ENCODE measurements at regions not wholly inside any gene's neighbourhood (a gene's known extent, or its start where the extent isn't known, plus 50 kb on each side); places are given as distances from the start of the nearest gene placed in this dataset.

- Mint-ChIP-seq H3K36me3 (no peaks in the 10 kb centered on the region), H3K27ac (peak overlapping the region; percentile 57), H3K9me3 (no peaks in the 10 kb centered on the region), H3K4me1 (peaks cover 20% of the 10 kb centered on the region), H3K4me3 (no peak overlapping the region), H3K27me3 (ENCODE audit: insufficient read depth, low read depth) (peaks cover 8% of the 10 kb centered on the region)
- H4K20me1 ChIP-seq (ENCODE audit: low read depth), result no peaks in the 10 kb centered on the region
- no peak for DNase-seq (ENCODE audit: low spot score)
- no peak overlapping the region for H3K4me3 ChIP-seq
- no peak overlapping the region for H3K4me2 ChIP-seq
- H3K4me1 ChIP-seq, result peaks cover 4% of the 10 kb centered on the region
- H3F3A ChIP-seq (ENCODE audit: low read depth), result no peaks in the 10 kb centered on the region
- no peaks in the 10 kb centered on the region for H3K9me3 ChIP-seq (ENCODE audit: low read depth)
- no peaks in the 10 kb centered on the region for H3K36me3 ChIP-seq
- H3K9ac ChIP-seq, result no peak overlapping the region
- H2AFZ ChIP-seq (replicated peaks), result no peak overlapping the region
- H3K27ac ChIP-seq, result no peak overlapping the region
- H3K27me3 ChIP-seq, result no peaks in the 10 kb centered on the region
- H3K79me2 ChIP-seq (ENCODE audit: low read depth), result no peaks in the 10 kb centered on the region
- TF ChIP-seq CTCF (IDR thresholded peaks at IDR 0.05) (no peak), EZH2phosphoT487 (IDR thresholded peaks at IDR 0.05) (no peak), EZH2 (IDR thresholded peaks at IDR 0.05) (no peak)
These were observed 573.3 kb downstream of the PTPRU start for GRCh38 chr1:29809446-29810120.

GRCh38 chr1:29808141-29808995 lies 572.0 kb downstream of the PTPRU start:
- Histone ChIP-seq H2AFZ (replicated peaks) (no peak overlapping the region), H3K4me1 (peaks cover 4% of the 10 kb centered on the region), H3K27ac (no peak overlapping the region), H3K36me3 (no peaks in the 10 kb centered on the region), H3K4me2 (no peak overlapping the region), H3K79me2 (ENCODE audit: low read depth) (no peaks in the 10 kb centered on the region), H3K4me3 (no peak overlapping the region), H3K9me3 (ENCODE audit: low read depth) (no peaks in the 10 kb centered on the region), H3K9ac (no peak overlapping the region), H3K27me3 (no peaks in the 10 kb centered on the region), H3F3A (ENCODE audit: low read depth) (no peaks in the 10 kb centered on the region), H4K20me1 (ENCODE audit: low read depth) (no peaks in the 10 kb centered on the region)
- TF ChIP-seq EZH2 (IDR thresholded peaks at IDR 0.05), result no peak
- no peak for TF ChIP-seq EZH2phosphoT487 (IDR thresholded peaks at IDR 0.05)
- no peak for TF ChIP-seq CTCF (IDR thresholded peaks at IDR 0.05)
- no peaks in the 10 kb centered on the region for H3K36me3 Mint-ChIP-seq
- no peaks in the 10 kb centered on the region for H3K9me3 Mint-ChIP-seq
- H3K4me3 Mint-ChIP-seq, result no peak overlapping the region
- H3K27me3 Mint-ChIP-seq (ENCODE audit: insufficient read depth, low read depth), result peaks cover 8% of the 10 kb centered on the region
- peak overlapping the region; percentile 26 for H3K27ac Mint-ChIP-seq
- no peak for DNase-seq (ENCODE audit: low spot score)
- peaks cover 24% of the 10 kb centered on the region for H3K4me1 Mint-ChIP-seq

GRCh38 chr1:29807689-29808088 lies 571.4 kb downstream of the PTPRU start:
- Histone ChIP-seq H3F3A (ENCODE audit: low read depth) (no peaks in the 10 kb centered on the region), H2AFZ (replicated peaks) (no peak overlapping the region), H3K4me1 (peaks cover 4% of the 10 kb centered on the region), H3K27ac (no peak overlapping the region), H3K27me3 (no peaks in the 10 kb centered on the region), H3K36me3 (no peaks in the 10 kb centered on the region), H4K20me1 (ENCODE audit: low read depth) (no peaks in the 10 kb centered on the region), H3K79me2 (ENCODE audit: low read depth) (no peaks in the 10 kb centered on the region), H3K4me3 (no peak overlapping the region), H3K9me3 (ENCODE audit: low read depth) (no peaks in the 10 kb centered on the region), H3K9ac (no peak overlapping the region), H3K4me2 (no peak overlapping the region)
- no peaks in the 10 kb centered on the region for H3K9me3 Mint-ChIP-seq
- no peak for TF ChIP-seq CTCF (IDR thresholded peaks at IDR 0.05)
- H3K27ac Mint-ChIP-seq, result no peak overlapping the region
- H3K36me3 Mint-ChIP-seq, result no peaks in the 10 kb centered on the region
- H3K27me3 Mint-ChIP-seq (ENCODE audit: insufficient read depth, low read depth), result peaks cover 8% of the 10 kb centered on the region
- peaks cover 24% of the 10 kb centered on the region for H3K4me1 Mint-ChIP-seq
- H3K4me3 Mint-ChIP-seq, result no peak overlapping the region
- DNase-seq (ENCODE audit: low spot score), result no peak

Data from neural progenitor cell (in vitro differentiated cells).